ENCODE measurements at regions not wholly inside any gene's neighbourhood (a gene's known extent, or its start where the extent isn't known, plus 50 kb on each side); places are given as distances from the start of the nearest gene placed in this dataset.
"Not testable (repeated sequence)": the region's sequence is repeated elsewhere in the genome, so short reads cannot be mapped to it uniquely, and the experiment has no call there.

- no peak for DNase-seq
Measured at GRCh38 chr6:63486196-63486595, 86.1 kb upstream of the LOC128125822 start.

GRCh38 chr6:63487103-63487813 lies 85.0 kb upstream of the LOC128125822 start:
- DNase-seq: peak; percentile 13

GRCh38 chr6:63491119-63491518 lies 81.2 kb upstream of the LOC128125822 start:
- no peak for DNase-seq

GRCh38 chr6:63492476-63492875 lies 79.8 kb upstream of the LOC128125822 start:
- no peak for DNase-seq

GRCh38 chr6:63493557-63493956 lies 78.7 kb upstream of the LOC128125822 start:
- DNase-seq: no peak

GRCh38 chr6:63496361-63496804 lies 75.9 kb upstream of the LOC128125822 start:
- DNase-seq: no peak

GRCh38 chr6:63502156-63502555 lies 70.1 kb upstream of the LOC128125822 start:
- no peak for DNase-seq

GRCh38 chr6:63503199-63503598 lies 69.1 kb upstream of the LOC128125822 start:
- no peak for DNase-seq

- DNase-seq: no peak
Measured at GRCh38 chr6:63504777-63505384, 67.4 kb upstream of the LOC128125822 start.

- DNase-seq: no peak
Measured at GRCh38 chr6:63507096-63507495, 65.2 kb upstream of the LOC128125822 start.

GRCh38 chr6:63509652-63510352 lies 62.5 kb upstream of the LOC128125822 start:
- DNase-seq: no peak

GRCh38 chr6:63510353-63510686 lies 62.0 kb upstream of the LOC128125822 start:
- DNase-seq: no peak

- no peak for DNase-seq
Measured at GRCh38 chr6:63510849-63511248, 61.4 kb upstream of the LOC128125822 start.

- no peak for DNase-seq
Measured at GRCh38 chr6:63514488-63515173, 57.6 kb upstream of the LOC128125822 start.

- DNase-seq: not testable (repeated sequence)
Measured at GRCh38 chr6:63515227-63515626, 57.1 kb upstream of the LOC128125822 start.

- DNase-seq: no peak
Measured at GRCh38 chr6:63516186-63516944, 55.9 kb upstream of the LOC128125822 start.

GRCh38 chr6:63517221-63517620 lies 55.1 kb upstream of the LOC128125822 start:
- DNase-seq: no peak

- no peak for DNase-seq
Measured at GRCh38 chr6:63521475-63522210, 50.6 kb upstream of the LOC128125822 start.
